K562 (cell line): ENCODE measurements at regions not wholly inside any gene's neighbourhood (a gene's known extent, or its start where the extent isn't known, plus 50 kb on each side); places are given as distances from the start of the nearest gene placed in this dataset.

Experiments used
- ATAC-seq: fragments of 200-7000 bp; cut with Tn5 transposase; 3 replicates; pipeline ENCODE4 v1.9.1; 2020; ENCODE audit warnings: moderate library complexity
- BruUV-seq: library from RNA; stranded (reverse); fragments of 400-500 nt; replicated peaks from 2 replicates; lab custom pipeline; 2021; lab: Mats Ljungman, UMichigan
- CTCF ChIA-PET: fragments of 300-600 bp; formaldehyde crosslinking; extraction: SDS; loops from one replicate; lab custom pipeline; 2021; ENCODE audit warnings: low intra/inter-chr PET ratio; lab: Yijun Ruan, JAX
- POLR2A ChIA-PET: fragments of 300-600, 350-650 bp; sonication (Branson Sonifier 250); formaldehyde crosslinking; extraction: SDS; loops from one replicate; lab custom pipeline; 2021; ENCODE audit warnings: antibody characterized with exemption, inconsistent platforms; lab: Yijun Ruan, JAX
- DNase-seq, 4 experiments: peaks; one replicate each; pipeline versions ENCODE4 v3.0.0 to v3.0.0-alpha.2; 2011 to 2018; ENCODE audit warnings: low spot score in 3 of 4, mixed read lengths in 3 of 4; ENCODE audit errors: extremely low read depth in 1 of 4
- FAIRE-seq: peaks from 2 replicates; lab custom pipeline; 2011; peaks lifted over from hg19 to GRCh38; lab: Jason Lieb, UNC
- H2AFZ ChIP-seq: 2 replicates; pipeline ENCODE4 v1.6.0; 2011; ENCODE audit warnings: low read depth, low read length, control low read depth, inconsistent platforms
- H3K27ac ChIP-seq: fragments of 200-600 bp; 3 replicates; pipeline ENCODE4 v1.8.0; 2011; ENCODE audit warnings: low read depth, mild to moderate bottlenecking, control low read depth, inconsistent platforms, low read length, moderate library complexity, mixed read lengths; ENCODE audit errors: extremely low read depth
- H3K27me3 ChIP-seq, 2 experiments: fragments of 300-600 bp in 1 of 2; 2 replicates in 1 of 2; 3 replicates in 1 of 2; pipeline versions ENCODE4 v1.6.0 to v1.8.0; 2011; ENCODE audit warnings: inconsistent platforms in 2 of 2, low read length in 2 of 2, mild to moderate bottlenecking in 1 of 2, mixed read lengths in 1 of 2, moderate library complexity in 1 of 2; ENCODE audit not compliant: control insufficient read depth in 2 of 2, insufficient read depth in 2 of 2
- H3K36me3 ChIP-seq: fragments of 300-600 bp; 3 replicates; pipeline ENCODE4 v1.8.0; 2011; ENCODE audit warnings: mild to moderate bottlenecking, low read length, inconsistent platforms; ENCODE audit not compliant: control insufficient read depth, insufficient read depth
- H3K4me1 ChIP-seq, 2 experiments: fragments of 200-600 bp in 1 of 2; replicated peaks in 1 of 2; 2 replicates in 1 of 2; 3 replicates in 1 of 2; pipeline versions ENCODE4 v1.5.1 to v1.8.0; 2011; ENCODE audit warnings: inconsistent platforms in 2 of 2, low read length in 2 of 2, mild to moderate bottlenecking in 1 of 2, mixed read lengths in 1 of 2, moderate library complexity in 1 of 2; ENCODE audit not compliant: control insufficient read depth in 2 of 2, insufficient read depth in 2 of 2
- H3K4me2 ChIP-seq: 2 replicates; pipeline ENCODE4 v1.6.1; 2011; ENCODE audit warnings: low read length, control low read depth, inconsistent platforms, mixed read lengths; ENCODE audit not compliant: insufficient read depth
- H3K4me3 ChIP-seq: fragments of 200-600 bp; sonication (generic), shearing (Covaris generic); 2 replicates; pipeline ENCODE4 v1.5.1; 2016; ENCODE audit warnings: control low read depth, inconsistent platforms
- H3K79me2 ChIP-seq: fragments of 200-600 bp; 3 replicates; pipeline ENCODE4 v1.8.0; 2011; ENCODE audit warnings: low read length, inconsistent platforms; ENCODE audit not compliant: control insufficient read depth, insufficient read depth
- H3K9ac ChIP-seq, 2 experiments: 2 replicates each; pipeline versions ENCODE4 v1.6.0 to v1.6.1; 2011; ENCODE audit warnings: low read depth in 2 of 2, low read length in 2 of 2, control low read depth in 1 of 2, inconsistent platforms in 1 of 2, mild to moderate bottlenecking in 1 of 2, mixed read lengths in 1 of 2; ENCODE audit not compliant: insufficient read depth in 1 of 2
- H3K9me1 ChIP-seq: one replicate; pipeline ENCODE4 v1.6.0; 2011; ENCODE audit warnings: inconsistent platforms, mild to moderate bottlenecking, low read length, moderate library complexity; ENCODE audit not compliant: control insufficient read depth, insufficient read depth
- H3K9me3 ChIP-seq: replicated peaks from 2 replicates; pipeline ENCODE4 v1.5.1; 2011; ENCODE audit warnings: low read depth, low read length, inconsistent platforms; ENCODE audit not compliant: control insufficient read depth, insufficient read depth
- H4K20me1 ChIP-seq: replicated peaks from 2 replicates; pipeline ENCODE4 v1.6.1; 2011; ENCODE audit warnings: low read length, inconsistent platforms, mixed read lengths; ENCODE audit not compliant: control insufficient read depth, insufficient read depth
- E2F3 ChIP-seq: fragments of 250-450 bp; sonication (Bioruptor Pico); IDR thresholded peaks from 2 replicates; pipeline ENCODE4 v1.4.0; 2020; ENCODE audit warnings: mild to moderate bottlenecking
- HOXB6 ChIP-seq: fragments of 250-450 bp; sonication (Bioruptor Pico); IDR thresholded peaks from 2 replicates; pipeline ENCODE4 v1.5.1; 2022; ENCODE audit warnings: mild to moderate bottlenecking, borderline replicate concordance
- POLR3G ChIP-seq: IDR thresholded peaks from 2 replicates; pipeline ENCODE4 v1.6.1; 2011; ENCODE audit not compliant: insufficient read length, insufficient replicate concordance; ENCODE audit errors: extremely low read depth
- PURB ChIP-seq: sonication (generic); formaldehyde crosslinking; IDR thresholded peaks from 2 replicates; pipeline ENCODE4 v1.9.0; 2021; ENCODE audit warnings: low read depth, mild to moderate bottlenecking, missing genetic modification reagents
- ZNF253 ChIP-seq: fragments of 250-450 bp; sonication (Bioruptor Pico); conservative IDR thresholded peaks from 2 replicates; pipeline ENCODE4 v1.6.1; 2021; ENCODE audit warnings: mild to moderate bottlenecking
- WGBS: fragments of 100-300 bp; shearing (Covaris generic); methylation state at CpG from one replicate; pipeline ENCODE4 v1.1.6; 2016; ENCODE audit warnings: low coverage, mixed read lengths; ENCODE audit not compliant: insufficient coverage; ENCODE audit errors: missing lambda C conversion rate; 5-methylcytosine and 5-hydroxymethylcytosine counted together
- in situ Hi-C: fragments of 300-500 bp; cut with MboI; formaldehyde crosslinking; loops from 4 replicates; pipeline ENCODE4 v1.15.0; 2018; ENCODE audit warnings: inconsistent platforms, mixed read lengths
- intact Hi-C: fragments of 100-400 bp; cut with micrococcal nuclease; formaldehyde crosslinking; loops from 2 replicates; pipeline ENCODE4 v1.14.2; 2022

GRCh38 chr15:77798151-77798835, 165.6 kb upstream of the LINGO1 start (continued):
- no peak for TF ChIP-seq POLR3G
- no peak for TF ChIP-seq ZNF253
- TF ChIP-seq HOXB6 (CRISPR knock-in tag) = no peak
- TF ChIP-seq PURB (CRISPR knock-in tag) = no peak

- POLR2A ChIA-PET = interaction anchor here (1.3 kb wide), 1 partner anchor 11 kb away, joined by 6 read pairs; no protein-coding TSS in a partner anchor
- H3K27me3 ChIP-seq = peaks cover 0 to 23% of the 10 kb centered on the region in 2 experiments; a peak in 3 of 5 replicates
Measured at GRCh38 chr15:77797270-77797669, 164.6 kb upstream of the LINGO1 start.

More at GRCh38 chr15:77797270-77797669, 164.6 kb upstream of the LINGO1 start:
- no peak overlapping the region for H3K27ac ChIP-seq
- in situ Hi-C loops (no loop called here), intact Hi-C loops (no loop called here)
- no peaks in the 10 kb centered on the region for H3K79me2 ChIP-seq
- DNase-seq = no peak
- H4K20me1 ChIP-seq = peaks cover 4% of the 10 kb centered on the region; the same call in 1 of the 2 replicates
- no peak for ATAC-seq
- H3K9me3 ChIP-seq = no peaks in the 10 kb centered on the region
- FAIRE-seq = no peak
- no TSS peak for BruUV-seq
- no peak overlapping the region for H3K4me2 ChIP-seq
- H3K4me3 ChIP-seq = no peak overlapping the region
- H3K4me1 ChIP-seq = peaks cover 0 to 26% of the 10 kb centered on the region in 2 experiments; a peak in 2 of 5 replicates
- no peak for TF ChIP-seq E2F3 (CRISPR knock-in tag)
- 9% methylated on average over 8 of the region's 8 CpGs for WGBS
- no peak overlapping the region; a peak in 1 of 4 replicates for H3K9ac ChIP-seq
- no peaks in the 10 kb centered on the region for H3K9me1 ChIP-seq
- CTCF ChIA-PET = no interaction called here
- no peaks in the 10 kb centered on the region for H3K36me3 ChIP-seq
- no peak overlapping the region for H2AFZ ChIP-seq
